Breast epithelium (tissue), 4 donors: ENCODE measurements at regions not wholly inside any gene's neighbourhood (a gene's known extent, or its start where the extent isn't known, plus 50 kb on each side); places are given as distances from the start of the nearest gene placed in this dataset.

Experiments used
- DNase-seq, 2 donors: peaks; one replicate each; pipeline ENCODE4 v3.0.0-alpha.2; 2019; ENCODE audit warnings: low spot score in 2 of 2
- H3K27ac ChIP-seq, 2 donors: fragments of 200-600 bp; sonication (generic) in 1 of 2; one replicate each; pipeline ENCODE4 v1.5.1; 2016 to 2019; ENCODE audit warnings: mild to moderate bottlenecking in 1 of 2
- H3K27me3 ChIP-seq, 2 donors: fragments of 200-600 bp; sonication (generic) in 1 of 2; one replicate each; pipeline versions ENCODE4 v1.5.1 to v1.6.0; 2017 to 2019; ENCODE audit warnings: control low read depth in 1 of 2, mild to moderate bottlenecking in 1 of 2
- H3K36me3 ChIP-seq: fragments of 200-600 bp; one replicate; pipeline ENCODE4 v1.5.1; 2019
- H3K4me1 ChIP-seq, 2 donors: fragments of 200-600 bp; sonication (generic); one replicate each; pipeline ENCODE4 v1.5.1; 2016 to 2019; ENCODE audit warnings: control low read depth in 1 of 2
- H3K4me3 ChIP-seq, 3 donors: fragments of 200-600 bp; sonication (generic); 1 replicate in 2 of 3; 2 replicates in 1 of 3; pipeline ENCODE4 v1.5.1; 2016 to 2019; ENCODE audit warnings: mild to moderate bottlenecking in 3 of 3, moderate library complexity in 2 of 3
- H3K9me3 ChIP-seq, 2 donors: fragments of 200-600 bp; sonication (generic) in 1 of 2; one replicate each; pipeline ENCODE4 v1.5.1; 2016 to 2019; ENCODE audit warnings: control low read depth in 1 of 2
- CTCF ChIP-seq, 3 donors: fragments of 450-650 bp; IDR thresholded peaks; one replicate each; pipeline ENCODE4 v1.5.1; 2016 to 2017; ENCODE audit warnings: antibody characterized with exemption in 3 of 3, mild to moderate bottlenecking in 3 of 3, moderate library complexity in 3 of 3
- POLR2A ChIP-seq: fragments of 450-650 bp; IDR thresholded peaks from one replicate; pipeline ENCODE4 v1.6.1; 2016; ENCODE audit warnings: antibody characterized with exemption, mild to moderate bottlenecking, moderate library complexity
- POLR2AphosphoS5 ChIP-seq, 3 donors: sonication (generic); formaldehyde crosslinking; IDR thresholded peaks; one replicate each; pipeline ENCODE4 v1.6.1; 2017; ENCODE audit warnings: antibody characterized with exemption in 3 of 3
- intact Hi-C: fragments of 100-400 bp; cut with DNase I; formaldehyde crosslinking; loops from one replicate; pipeline ENCODE4 v1.15.1; 2023; ENCODE audit warnings: low total_unique reads

GRCh38 chr4:16450724-16451123, 224.5 kb upstream of the TAPT1 start:
- TF ChIP-seq CTCF (IDR thresholded peaks at IDR 0.05) = peak in 1 of 3 donors; percentile 12
- TF ChIP-seq POLR2A = no peak
- no peak for TF ChIP-seq POLR2AphosphoS5 (IDR thresholded peaks at IDR 0.05)
- Histone ChIP-seq H3K36me3 (no peaks in the 10 kb centered on the region), H3K27ac (no peak overlapping the region), H3K4me1 (no peaks in the 10 kb centered on the region), H3K9me3 (no peaks in the 10 kb centered on the region), H3K4me3 (no peak overlapping the region), H3K27me3 (no peaks in the 10 kb centered on the region)
- DNase-seq = no peak
- intact Hi-C loops = no loop called here

DNA sequence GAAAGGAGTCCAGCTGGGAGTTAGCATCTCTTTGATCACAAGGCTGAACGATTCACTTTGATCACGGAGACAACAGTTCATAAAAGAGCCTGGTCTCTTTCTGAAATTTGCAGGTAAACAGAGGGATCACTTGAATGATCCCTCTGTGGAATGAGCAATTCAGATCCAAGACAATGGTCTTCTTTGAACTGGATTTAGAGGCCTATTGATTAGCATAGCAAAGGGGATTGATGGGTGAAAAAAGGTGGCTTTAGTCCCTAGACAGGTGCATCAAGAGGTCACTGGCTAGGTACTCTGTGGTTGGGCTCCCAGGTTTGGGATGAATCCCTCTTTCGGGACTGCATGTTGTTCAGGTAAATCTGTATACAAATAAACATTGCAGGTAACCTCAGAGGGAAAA, 223.8 kb upstream of the TAPT1 start:
- H3K27me3 ChIP-seq = no peaks in the 10 kb centered on the region
- intact Hi-C loops = no loop called here
- H3K9me3 ChIP-seq = no peaks in the 10 kb centered on the region
- H3K4me3 ChIP-seq = no peak overlapping the region
- no peak overlapping the region for H3K27ac ChIP-seq
- TF ChIP-seq POLR2AphosphoS5 (IDR thresholded peaks at IDR 0.05) (no peak), POLR2A (no peak), CTCF (IDR thresholded peaks at IDR 0.05) (no peak)
- H3K36me3 ChIP-seq = no peaks in the 10 kb centered on the region
- no peak for DNase-seq
- no peaks in the 10 kb centered on the region for H3K4me1 ChIP-seq

GRCh38 chr4:16449406-16449805, 223.1 kb upstream of the TAPT1 start:
- TF ChIP-seq POLR2AphosphoS5 (IDR thresholded peaks at IDR 0.05) = no peak
- no peak for TF ChIP-seq POLR2A
- no peak for TF ChIP-seq CTCF (IDR thresholded peaks at IDR 0.05)
- intact Hi-C loops = loop anchor here (10.0 kb wide), 1 partner anchor 155 kb away; no protein-coding TSS in a partner anchor
- no peak for DNase-seq
- no peak overlapping the region for H3K4me3 ChIP-seq
- no peaks in the 10 kb centered on the region for H3K36me3 ChIP-seq
- H3K4me1 ChIP-seq = no peaks in the 10 kb centered on the region
- H3K27me3 ChIP-seq = no peaks in the 10 kb centered on the region
- H3K27ac ChIP-seq = no peak overlapping the region
- no peaks in the 10 kb centered on the region for H3K9me3 ChIP-seq

- intact Hi-C loops = loop anchor here (10.0 kb wide), 1 partner anchor 154 kb away; no protein-coding TSS in a partner anchor
- no peak for DNase-seq
- no peaks in the 10 kb centered on the region for H3K9me3 ChIP-seq
- H3K4me1 ChIP-seq = no peaks in the 10 kb centered on the region
- no peaks in the 10 kb centered on the region for H3K27me3 ChIP-seq
- H3K36me3 ChIP-seq = no peaks in the 10 kb centered on the region
- H3K27ac ChIP-seq = no peak overlapping the region
- no peak overlapping the region for H3K4me3 ChIP-seq
- TF ChIP-seq POLR2A = no peak
- TF ChIP-seq CTCF (IDR thresholded peaks at IDR 0.05) = no peak
- TF ChIP-seq POLR2AphosphoS5 (IDR thresholded peaks at IDR 0.05) = no peak
Observed at GRCh38 chr4:16448241-16448840, 222.1 kb upstream of the TAPT1 start.

- H3K27ac ChIP-seq = no peak overlapping the region
- intact Hi-C loops = loop anchor here (10.0 kb wide), 1 partner anchor 149 kb away; no protein-coding TSS in a partner anchor
- no peak overlapping the region for H3K4me3 ChIP-seq
- H3K27me3 ChIP-seq = no peaks in the 10 kb centered on the region
- DNase-seq = no peak
- H3K4me1 ChIP-seq = no peaks in the 10 kb centered on the region
- TF ChIP-seq CTCF (IDR thresholded peaks at IDR 0.05) (peak in 1 of 3 donors; percentile 25), POLR2A (no peak)
- H3K36me3 ChIP-seq = no peaks in the 10 kb centered on the region
- H3K9me3 ChIP-seq = no peaks in the 10 kb centered on the region
Observed at GRCh38 chr4:16443504-16444088, 217.3 kb upstream of the TAPT1 start.
